ENCODE measurements at regions not wholly inside any gene's neighbourhood (a gene's known extent, or its start where the extent isn't known, plus 50 kb on each side); places are given as distances from the start of the nearest gene placed in this dataset.

- DNase-seq (ENCODE audit: low read depth, low spot score) (no peak), FAIRE-seq (no peak), ATAC-seq (no peak)
- no TSS peak for BruUV-seq (replicated peaks)
- in situ Hi-C loops (cut with MboI) (no loop called here), intact Hi-C loops (cut with micrococcal nuclease; ENCODE audit: unreplicated experiment) (no loop called here)
- Histone ChIP-seq H3K36me3 (ENCODE audit: control insufficient read depth in 2 of 2, insufficient read depth in 2 of 2, low read length in 1 of 2) (no peaks in the 10 kb centered on the region), H2AFZ (ENCODE audit: control insufficient read depth, low read depth, low read length) (no peak overlapping the region), H3K9ac (ENCODE audit: control insufficient read depth, insufficient read depth, low read length) (no peak overlapping the region), H3K27me3 (replicated peaks in 1 of 2; ENCODE audit: control insufficient read depth in 2 of 2, insufficient read depth in 2 of 2, low read length in 1 of 2) (no peaks in the 10 kb centered on the region), H3K9me3 (replicated peaks; ENCODE audit: control insufficient read depth, insufficient read depth, low read length) (no peaks in the 10 kb centered on the region), H3K4me2 (ENCODE audit: control insufficient read depth, insufficient read depth) (no peak overlapping the region), H3K4me3 (no peak overlapping the region), H4K20me1 (ENCODE audit: control insufficient read depth, insufficient read depth) (no peaks in the 10 kb centered on the region), H3K79me2 (ENCODE audit: control insufficient read depth, insufficient read depth, low read length) (no peaks in the 10 kb centered on the region), H3K27ac (ENCODE audit: control insufficient read depth, insufficient read depth) (no peak overlapping the region), H3K4me1 (ENCODE audit: control insufficient read depth, insufficient read depth, low read length) (no peaks in the 10 kb centered on the region)
- RAD21 ChIA-PET (ENCODE audit: unreplicated experiment) = no interaction called here
- POLR2A ChIA-PET = no interaction called here
- CTCF ChIA-PET = no interaction called here
- WGBS (ENCODE audit: insufficient coverage, insufficient replicate concordance, low lambda C conversion rate, missing lambda C conversion rate) = 87% methylated on average over 4 of the region's 4 CpGs
- SMC1A ChIA-PET (ENCODE audit: uncharacterized antibody, unreplicated experiment) = no interaction called here
- no peak for TF ChIP-seq KLF5 (IDR thresholded peaks at IDR 0.05; ENCODE audit: partially characterized antibody)
- no peak for TF ChIP-seq YBX1 (IDR thresholded peaks at IDR 0.05)
- no peak for TF ChIP-seq ZBTB4 (CRISPR knock-in tag; IDR thresholded peaks at IDR 0.05)
- no peak for TF ChIP-seq NR2C2 (IDR thresholded peaks at IDR 0.05; ENCODE audit: borderline replicate concordance, control insufficient read depth, insufficient read length, low read depth)
- no peak for TF ChIP-seq HSF1 (IDR thresholded peaks at IDR 0.05; ENCODE audit: low read depth, low read length)
- no peak for TF ChIP-seq BRCA1 (IDR thresholded peaks at IDR 0.05; ENCODE audit: low read depth, low read length)
- TF ChIP-seq E2F4 (IDR thresholded peaks at IDR 0.05; ENCODE audit: low read depth, low read length) = no peak
- no peak for TF ChIP-seq PML (IDR thresholded peaks at IDR 0.05; ENCODE audit: low read length)
- no peak for TF ChIP-seq TBL1XR1 (IDR thresholded peaks at IDR 0.05; ENCODE audit: low read depth, low read length)
- TF ChIP-seq BACH1 (IDR thresholded peaks at IDR 0.05; ENCODE audit: borderline replicate concordance) = no peak
- no peak for TF ChIP-seq REST (IDR thresholded peaks at IDR 0.05; ENCODE audit: low read depth, low read length)
These were observed 263.5 kb downstream of the CENPW start for GRCh38 chr6:126603410-126603809.

Data from GM12878 (cell line).